GM18519 (cell line): ENCODE measurements at regions not wholly inside any gene's neighbourhood (a gene's known extent, or its start where the extent isn't known, plus 50 kb on each side); places are given as distances from the start of the nearest gene placed in this dataset.
"Not testable (repeated sequence)": the region's sequence is repeated elsewhere in the genome, so short reads cannot be mapped to it uniquely, and the experiment has no call there.

ENCODE experiments used
- ATAC-seq: cut with Tn5 transposase; IDR thresholded peaks from one replicate; pipeline ENCODE4 v1.9.1; 2021; ENCODE audit warnings: mild to moderate bottlenecking, moderate library complexity; ENCODE audit not compliant: unreplicated experiment, low FRiP score

GRCh38 chr12:94817695-94818075 is 167.3 kb upstream of the TMCC3 start:
- no peak for ATAC-seq

- not testable (repeated sequence) for ATAC-seq
These were observed 166.8 kb upstream of the TMCC3 start for GRCh38 chr12:94817201-94817600.

- not testable (repeated sequence) for ATAC-seq
These were observed 166.4 kb upstream of the TMCC3 start for GRCh38 chr12:94816746-94817145.

GRCh38 chr12:94815958-94816357 is 165.6 kb upstream of the TMCC3 start:
- no peak for ATAC-seq

- ATAC-seq: no peak
These were observed 165.1 kb upstream of the TMCC3 start for GRCh38 chr12:94815450-94815849.

GRCh38 chr12:94813314-94813713 is 163.0 kb upstream of the TMCC3 start:
- no peak for ATAC-seq

- no peak for ATAC-seq
These were observed 162.0 kb upstream of the TMCC3 start for GRCh38 chr12:94812345-94812744.

GRCh38 chr12:94811611-94812010 is 161.3 kb upstream of the TMCC3 start:
- no peak for ATAC-seq

- ATAC-seq: no peak
These were observed 157.6 kb upstream of the TMCC3 start for GRCh38 chr12:94807951-94808350.

GRCh38 chr12:94806617-94807016 is 156.3 kb upstream of the TMCC3 start:
- no peak for ATAC-seq

GRCh38 chr12:94805749-94806529 is 155.6 kb upstream of the TMCC3 start:
- ATAC-seq: no peak

- ATAC-seq: no peak
These were observed 153.6 kb upstream of the TMCC3 start for GRCh38 chr12:94803939-94804338.

- ATAC-seq: no peak
These were observed 152.4 kb upstream of the TMCC3 start for GRCh38 chr12:94802796-94803195.

- no peak for ATAC-seq
These were observed 151.4 kb upstream of the TMCC3 start for GRCh38 chr12:94801745-94802144.

GRCh38 chr12:94799136-94799535 is 148.8 kb upstream of the TMCC3 start:
- ATAC-seq: no peak

GRCh38 chr12:94798113-94798512 is 147.8 kb upstream of the TMCC3 start:
- ATAC-seq: no peak

GRCh38 chr12:94795520-94795919 is 145.2 kb upstream of the TMCC3 start:
- no peak for ATAC-seq

GRCh38 chr12:94795044-94795443 is 144.7 kb upstream of the TMCC3 start:
- no peak for ATAC-seq

GRCh38 chr12:94793191-94793595 is 142.8 kb upstream of the TMCC3 start:
- no peak for ATAC-seq

- ATAC-seq: no peak
These were observed 142.3 kb upstream of the TMCC3 start for GRCh38 chr12:94792693-94793092.

- ATAC-seq: no peak
These were observed 141.6 kb upstream of the TMCC3 start for GRCh38 chr12:94791933-94792332.

GRCh38 chr12:94790825-94791224 is 140.5 kb upstream of the TMCC3 start:
- no peak for ATAC-seq

GRCh38 chr12:94790370-94790769 is 140.0 kb upstream of the TMCC3 start:
- no peak for ATAC-seq
